PC-9 (cell line): ENCODE measurements at regions not wholly inside any gene's neighbourhood (a gene's known extent, or its start where the extent isn't known, plus 50 kb on each side); places are given as distances from the start of the nearest gene placed in this dataset.
"Not testable (repeated sequence)": the region's sequence is repeated elsewhere in the genome, so short reads cannot be mapped to it uniquely, and the experiment has no call there.

Source experiments
- BruUV-seq: library from RNA; stranded (reverse); fragments of 400-500 nt; replicated peaks from 2 replicates; lab custom pipeline; 2021; lab: Mats Ljungman, UMichigan
- CTCF ChIA-PET: fragments of 300-600 bp; sonication (Branson Sonifier 250); formaldehyde crosslinking; loops from one replicate; lab custom pipeline; 2022; ENCODE audit warnings: antibody characterized with exemption; lab: Charles Lee
- POLR2A ChIA-PET: fragments of 300-600 bp; sonication (Branson Sonifier 250); formaldehyde crosslinking; loops from one replicate; lab custom pipeline; 2022; ENCODE audit warnings: antibody characterized with exemption; ENCODE audit not compliant: unreplicated experiment; lab: Charles Lee
- DNase-seq, 2 experiments: peaks; one replicate each; pipeline versions ENCODE4 v3.0.0 to v3.0.0-alpha.2; 2015 to 2022; ENCODE audit warnings: mixed read lengths in 1 of 2
- H2AFZ ChIP-seq: fragments of 200-600 bp; sonication (generic); 2 replicates; pipeline ENCODE4 v1.8.1; 2017; ENCODE audit warnings: antibody characterized with exemption
- H3F3A ChIP-seq: fragments of 200-600 bp; sonication (generic); 2 replicates; pipeline ENCODE4 v1.8.1; 2017; ENCODE audit warnings: antibody characterized with exemption, mild to moderate bottlenecking, low read depth; ENCODE audit not compliant: insufficient read depth
- H3K27ac ChIP-seq: fragments of 200-600 bp; sonication (generic); 2 replicates; pipeline ENCODE4 v1.6.1; 2016; ENCODE audit warnings: mixed run types
- H3K27me3 ChIP-seq: fragments of 200-600 bp; sonication (generic); 2 replicates; pipeline ENCODE4 v1.6.1; 2016; ENCODE audit warnings: low read depth, mixed run types; ENCODE audit not compliant: insufficient read depth
- H3K36me3 ChIP-seq: fragments of 200-600 bp; sonication (generic); 2 replicates; pipeline ENCODE4 v1.6.1; 2016; ENCODE audit warnings: low read depth, mixed run types
- H3K4me1 ChIP-seq: fragments of 200-600 bp; sonication (generic); replicated peaks from 2 replicates; pipeline ENCODE4 v1.6.1; 2016; ENCODE audit warnings: mixed run types; ENCODE audit not compliant: insufficient read depth
- H3K4me2 ChIP-seq: fragments of 200-600 bp; sonication (generic); 2 replicates; pipeline ENCODE4 v1.6.1; 2017; ENCODE audit warnings: mixed run types
- H3K4me3 ChIP-seq: fragments of 200-600 bp; sonication (generic); 2 replicates; pipeline ENCODE4 v1.6.1; 2016; ENCODE audit warnings: mixed run types
- H3K79me2 ChIP-seq: fragments of 200-600 bp; sonication (generic); 2 replicates; pipeline ENCODE4 v1.6.1; 2017; ENCODE audit warnings: low read depth, mixed run types
- H3K9me2 ChIP-seq: fragments of 200-600 bp; sonication (generic); 2 replicates; pipeline ENCODE4 v1.8.1; 2017; ENCODE audit warnings: mild to moderate bottlenecking; ENCODE audit not compliant: insufficient read depth
- H3K9me3 ChIP-seq: fragments of 200-600 bp; sonication (generic); 2 replicates; pipeline ENCODE4 v1.8.1; 2016; ENCODE audit warnings: low read depth; ENCODE audit not compliant: insufficient read depth
- H4K20me1 ChIP-seq: fragments of 200-600 bp; sonication (generic); 2 replicates; pipeline ENCODE4 v1.8.1; 2017; ENCODE audit not compliant: insufficient read depth
- CTCF ChIP-seq: fragments of 200-600 bp; sonication (generic); conservative IDR thresholded peaks from 2 replicates; pipeline ENCODE4 v1.6.1; 2017; ENCODE audit warnings: mixed run types, antibody characterized with exemption, mild to moderate bottlenecking, moderate library complexity
- EZH2 ChIP-seq: fragments of 200-600 bp; sonication (generic); IDR thresholded peaks from 2 replicates; pipeline ENCODE4 v1.8.0; 2017; ENCODE audit warnings: antibody characterized with exemption, low read depth
- intact Hi-C: fragments of 100-400 bp; cut with micrococcal nuclease; formaldehyde crosslinking; loops from one replicate; pipeline ENCODE4 v1.10.0; 2022; ENCODE audit not compliant: unreplicated experiment

- CTCF ChIA-PET, intact Hi-C loops, H2AFZ ChIP-seq, DNase-seq, H3K9me2 ChIP-seq, H3K27me3 ChIP-seq, H3K9me3 ChIP-seq, H3K4me2 ChIP-seq, H3K4me1 ChIP-seq, H3K79me2 ChIP-seq, H3K4me3 ChIP-seq, POLR2A ChIA-PET, H3K27ac ChIP-seq, BruUV-seq, H3F3A ChIP-seq, H3K36me3 ChIP-seq, H4K20me1 ChIP-seq: not testable (repeated sequence)
These were observed 793.0 kb upstream of the TPTE start for GRCh38 chr21:9728219-9728992.

- CTCF ChIA-PET = no interaction called here
- no peaks in the 10 kb centered on the region for H3K36me3 ChIP-seq
- no TSS peak for BruUV-seq
- H2AFZ ChIP-seq = no peak overlapping the region
- 0 out of 2 replicates have a peak, but pooled peaks cover 7% of the 10 kb centered on the region for H3K27me3 ChIP-seq
- intact Hi-C loops = no loop called here
- TF ChIP-seq CTCF (no peak), EZH2 (no peak)
- no peaks in the 10 kb centered on the region for H3K4me1 ChIP-seq
- POLR2A ChIA-PET = no interaction called here
- DNase-seq = no peak
- H3K4me3 ChIP-seq = no peak overlapping the region
- H3F3A ChIP-seq = no peaks in the 10 kb centered on the region
- no peak overlapping the region for H3K27ac ChIP-seq
- H3K4me2 ChIP-seq = no peak overlapping the region
- H3K9me2 ChIP-seq = no peaks in the 10 kb centered on the region
- no peaks in the 10 kb centered on the region for H4K20me1 ChIP-seq
- H3K79me2 ChIP-seq = no peaks in the 10 kb centered on the region
- no peaks in the 10 kb centered on the region for H3K9me3 ChIP-seq
These were observed 790.5 kb upstream of the TPTE start for GRCh38 chr21:9730866-9731265.

- POLR2A ChIA-PET, H3K36me3 ChIP-seq, BruUV-seq, H3K9me3 ChIP-seq, H3K4me3 ChIP-seq, H3K4me1 ChIP-seq, DNase-seq, H3K9me2 ChIP-seq, H2AFZ ChIP-seq, H3K27me3 ChIP-seq, H3K79me2 ChIP-seq, H4K20me1 ChIP-seq, H3K4me2 ChIP-seq, H3F3A ChIP-seq, H3K27ac ChIP-seq, intact Hi-C loops, CTCF ChIA-PET: not testable (repeated sequence)
These were observed 790.1 kb upstream of the TPTE start for GRCh38 chr21:9731317-9731716.

GRCh38 chr21:9732605-9733004, 788.8 kb upstream of the TPTE start:
- intact Hi-C loops, BruUV-seq, H3K36me3 ChIP-seq, POLR2A ChIA-PET, H3K9me3 ChIP-seq, H3K4me2 ChIP-seq, H3K9me2 ChIP-seq, H3K27ac ChIP-seq, H3F3A ChIP-seq, H3K4me3 ChIP-seq, DNase-seq, H3K4me1 ChIP-seq, H4K20me1 ChIP-seq, H3K27me3 ChIP-seq, CTCF ChIA-PET, H2AFZ ChIP-seq, H3K79me2 ChIP-seq: not testable (repeated sequence)

- H3K4me2 ChIP-seq, H3K9me2 ChIP-seq, H2AFZ ChIP-seq, H3F3A ChIP-seq, intact Hi-C loops, H3K9me3 ChIP-seq, H3K36me3 ChIP-seq, DNase-seq, POLR2A ChIA-PET, H3K79me2 ChIP-seq, H3K4me3 ChIP-seq, CTCF ChIA-PET, BruUV-seq, H3K27ac ChIP-seq, H3K4me1 ChIP-seq, H4K20me1 ChIP-seq: not testable (repeated sequence)
- peaks cover 16% of the 10 kb centered on the region for H3K27me3 ChIP-seq
These were observed 787.4 kb upstream of the TPTE start for GRCh38 chr21:9733761-9734558.
